OCI-LY7 (cell line): ENCODE measurements at regions not wholly inside any gene's neighbourhood (a gene's known extent, or its start where the extent isn't known, plus 50 kb on each side); places are given as distances from the start of the nearest gene placed in this dataset.

Source experiments
- EZH2phosphoT487 ChIP-seq: fragments of 200-600 bp; sonication (generic); IDR thresholded peaks from 2 replicates; pipeline ENCODE4 v1.6.1; 2018; ENCODE audit warnings: low read depth, borderline replicate concordance, mild to moderate bottlenecking, mixed run types, antibody characterized with exemption, low read length, moderate library complexity, mixed read lengths
- TF ChIP-seq, protein P1 (sequence below): fragments of 200-600 bp; sonication (generic); conservative IDR thresholded peaks from 2 replicates; pipeline ENCODE4 v1.5.1; 2014; ENCODE audit warnings: mild to moderate bottlenecking, antibody characterized with exemption, low read length, moderate library complexity, mixed read lengths

DNA sequence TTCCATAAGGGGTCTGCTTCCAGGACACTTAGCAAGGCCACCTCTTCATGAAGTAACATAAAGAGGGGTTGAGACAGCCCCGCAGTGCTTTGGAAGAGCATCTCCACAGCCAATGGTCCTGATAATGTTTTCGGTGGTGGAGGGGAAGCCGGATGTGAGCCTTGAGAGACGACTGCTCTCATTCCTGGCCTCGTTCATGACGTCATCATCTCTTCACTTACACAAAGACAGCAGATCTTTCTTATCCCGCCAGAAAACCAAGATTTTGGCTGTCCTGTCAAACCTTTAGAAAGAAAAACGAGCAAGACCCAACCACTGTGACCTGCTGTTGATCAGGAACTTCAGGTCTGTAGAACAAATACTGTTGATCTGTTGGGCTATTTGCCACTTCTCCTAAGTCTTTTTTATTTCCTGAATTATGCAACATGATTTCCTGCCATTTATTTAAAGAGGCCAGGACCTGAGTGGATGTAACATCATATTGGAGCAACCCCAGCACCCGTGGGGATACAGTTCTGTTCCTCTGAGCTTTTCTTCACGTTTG is 89.0 kb upstream of the IRX2 start:
- TF ChIP-seq, protein P1, sequence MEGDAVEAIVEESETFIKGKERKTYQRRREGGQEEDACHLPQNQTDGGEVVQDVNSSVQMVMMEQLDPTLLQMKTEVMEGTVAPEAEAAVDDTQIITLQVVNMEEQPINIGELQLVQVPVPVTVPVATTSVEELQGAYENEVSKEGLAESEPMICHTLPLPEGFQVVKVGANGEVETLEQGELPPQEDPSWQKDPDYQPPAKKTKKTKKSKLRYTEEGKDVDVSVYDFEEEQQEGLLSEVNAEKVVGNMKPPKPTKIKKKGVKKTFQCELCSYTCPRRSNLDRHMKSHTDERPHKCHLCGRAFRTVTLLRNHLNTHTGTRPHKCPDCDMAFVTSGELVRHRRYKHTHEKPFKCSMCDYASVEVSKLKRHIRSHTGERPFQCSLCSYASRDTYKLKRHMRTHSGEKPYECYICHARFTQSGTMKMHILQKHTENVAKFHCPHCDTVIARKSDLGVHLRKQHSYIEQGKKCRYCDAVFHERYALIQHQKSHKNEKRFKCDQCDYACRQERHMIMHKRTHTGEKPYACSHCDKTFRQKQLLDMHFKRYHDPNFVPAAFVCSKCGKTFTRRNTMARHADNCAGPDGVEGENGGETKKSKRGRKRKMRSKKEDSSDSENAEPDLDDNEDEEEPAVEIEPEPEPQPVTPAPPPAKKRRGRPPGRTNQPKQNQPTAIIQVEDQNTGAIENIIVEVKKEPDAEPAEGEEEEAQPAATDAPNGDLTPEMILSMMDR, result no peak
- no peak for TF ChIP-seq EZH2phosphoT487
